Right lobe of liver (tissue), 6 donors: ENCODE measurements at regions not wholly inside any gene's neighbourhood (a gene's known extent, or its start where the extent isn't known, plus 50 kb on each side); places are given as distances from the start of the nearest gene placed in this dataset.

Experiments
- ATAC-seq, 4 donors: fragments of 200-7000 bp; cut with Tn5 transposase; one replicate each; pipeline ENCODE4 v1.9.1; 2020; ENCODE audit warnings: mild to moderate bottlenecking in 4 of 4, moderate library complexity in 4 of 4
- DNase-seq, 3 donors: peaks; one replicate each; pipeline ENCODE4 v3.0.0-alpha.2; 2020
- H3K27ac ChIP-seq, 3 donors: fragments of 200-600 bp; one replicate each; pipeline ENCODE4 v1.8.0; 2022
- H3K27me3 ChIP-seq, 2 donors: fragments of 200-600 bp; one replicate each; pipeline ENCODE4 v1.8.0; 2022
- H3K36me3 ChIP-seq, 4 donors: fragments of 200-600 bp; sonication (generic) in 1 of 4; one replicate each; pipeline versions ENCODE4 v1.5.1 to v1.8.0; 2017 to 2022; ENCODE audit warnings: control low read depth in 1 of 4
- H3K4me1 ChIP-seq, 4 donors: fragments of 200-600 bp; sonication (generic) in 1 of 4; one replicate each; pipeline versions ENCODE4 v1.5.1 to v1.8.0; 2017 to 2022; ENCODE audit warnings: control low read depth in 1 of 4
- H3K4me3 ChIP-seq, 3 donors: fragments of 200-600 bp; one replicate each; pipeline ENCODE4 v1.8.0; 2022
- H3K9me3 ChIP-seq, 4 donors: fragments of 200-600 bp; sonication (generic) in 1 of 4; one replicate each; pipeline versions ENCODE4 v1.5.1 to v1.8.0; 2017 to 2022; ENCODE audit warnings: control low read depth in 1 of 4
- POLR2A ChIP-seq: fragments of 450-650 bp; IDR thresholded peaks from one replicate; pipeline ENCODE4 v1.6.1; 2017; ENCODE audit warnings: antibody characterized with exemption, mild to moderate bottlenecking
- WGBS: methylation state at CpG from one replicate; pipeline ENCODE4 v1.1.6; 2018; ENCODE audit warnings: low coverage, low lambda C conversion rate; ENCODE audit not compliant: insufficient coverage; ENCODE audit errors: missing lambda C conversion rate; 5-methylcytosine and 5-hydroxymethylcytosine counted together
- intact Hi-C, 2 donors: fragments of 100-400 bp; cut with DNase I; formaldehyde crosslinking; loops; one replicate each; pipeline versions ENCODE4 v1.11.2 to v1.14.1; 2022
- TF ChIP-seq, protein P1 (sequence below), 4 donors: fragments of 200-600 bp in 3 of 4; fragments of 450-650 bp in 1 of 4; IDR thresholded peaks; one replicate each; pipeline versions ENCODE4 v1.5.1 to v1.8.0; 2016 to 2022; ENCODE audit warnings: antibody characterized with exemption in 4 of 4, mild to moderate bottlenecking in 2 of 4
- donor health status: DM: no; HTN: yes; CAD: no.
- donor health status: DM: no; HTN: no; CAD: no.
- donor health status: DM: no; HTN: no; CAD: no.
- donor health status: DM: no; HTN: yes; CAD: no.
- donor health status: DM: no; HTN: yes; CAD: no.

GRCh38 chr4:10963958-10964703, 279.6 kb upstream of the CLNK start:
- no peak for TF ChIP-seq POLR2A
- TF ChIP-seq, protein P1, sequence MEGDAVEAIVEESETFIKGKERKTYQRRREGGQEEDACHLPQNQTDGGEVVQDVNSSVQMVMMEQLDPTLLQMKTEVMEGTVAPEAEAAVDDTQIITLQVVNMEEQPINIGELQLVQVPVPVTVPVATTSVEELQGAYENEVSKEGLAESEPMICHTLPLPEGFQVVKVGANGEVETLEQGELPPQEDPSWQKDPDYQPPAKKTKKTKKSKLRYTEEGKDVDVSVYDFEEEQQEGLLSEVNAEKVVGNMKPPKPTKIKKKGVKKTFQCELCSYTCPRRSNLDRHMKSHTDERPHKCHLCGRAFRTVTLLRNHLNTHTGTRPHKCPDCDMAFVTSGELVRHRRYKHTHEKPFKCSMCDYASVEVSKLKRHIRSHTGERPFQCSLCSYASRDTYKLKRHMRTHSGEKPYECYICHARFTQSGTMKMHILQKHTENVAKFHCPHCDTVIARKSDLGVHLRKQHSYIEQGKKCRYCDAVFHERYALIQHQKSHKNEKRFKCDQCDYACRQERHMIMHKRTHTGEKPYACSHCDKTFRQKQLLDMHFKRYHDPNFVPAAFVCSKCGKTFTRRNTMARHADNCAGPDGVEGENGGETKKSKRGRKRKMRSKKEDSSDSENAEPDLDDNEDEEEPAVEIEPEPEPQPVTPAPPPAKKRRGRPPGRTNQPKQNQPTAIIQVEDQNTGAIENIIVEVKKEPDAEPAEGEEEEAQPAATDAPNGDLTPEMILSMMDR (IDR thresholded peaks at IDR 0.05): no peak
- no peak overlapping the region for H3K4me3 ChIP-seq
- 43% methylated on average over 11 of the region's 11 CpGs for WGBS
- intact Hi-C loops: no loop called here
- H3K9me3 ChIP-seq: no peaks in the 10 kb centered on the region
- no peaks in the 10 kb centered on the region for H3K4me1 ChIP-seq
- H3K27me3 ChIP-seq: no peaks in the 10 kb centered on the region
- ATAC-seq (no peak), DNase-seq (no peak)
- no peak overlapping the region for H3K27ac ChIP-seq
- no peaks in the 10 kb centered on the region for H3K36me3 ChIP-seq

DNA sequence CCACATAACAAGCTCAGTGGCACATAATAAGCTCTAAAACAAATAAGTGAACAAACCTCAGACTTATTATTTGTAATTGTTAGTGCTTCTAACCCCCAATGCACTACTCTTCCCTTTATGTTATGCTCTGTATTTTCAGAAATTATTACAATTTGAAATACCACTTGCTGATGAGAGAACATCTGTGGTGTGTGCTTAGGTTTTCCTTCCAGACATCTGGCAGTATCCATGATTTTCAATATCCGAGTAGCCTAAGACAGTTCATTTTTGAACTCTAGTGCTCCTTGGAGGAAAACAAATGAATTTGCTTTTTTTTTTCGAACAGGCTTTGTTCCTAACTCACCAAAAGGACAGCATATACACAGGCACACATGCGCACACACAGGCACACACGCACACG, 278.7 kb upstream of the CLNK start:
- TF ChIP-seq, protein P1 (IDR thresholded peaks at IDR 0.05): no peak
- no peak for TF ChIP-seq POLR2A
- no peak overlapping the region for H3K4me3 ChIP-seq
- no peaks in the 10 kb centered on the region for H3K36me3 ChIP-seq
- no peaks in the 10 kb centered on the region for H3K4me1 ChIP-seq
- intact Hi-C loops: no loop called here
- H3K9me3 ChIP-seq: no peaks in the 10 kb centered on the region
- DNase-seq (no peak), ATAC-seq (no peak)
- H3K27ac ChIP-seq: no peak overlapping the region
- WGBS: 78% methylated on average over 5 of the region's 5 CpGs
- H3K27me3 ChIP-seq: no peaks in the 10 kb centered on the region

GRCh38 chr4:10962246-10962645, 277.7 kb upstream of the CLNK start:
- TF ChIP-seq POLR2A: no peak
- TF ChIP-seq, protein P1 (IDR thresholded peaks at IDR 0.05): no peak
- no peak for ATAC-seq
- H3K27ac ChIP-seq: no peak overlapping the region
- no peaks in the 10 kb centered on the region for H3K9me3 ChIP-seq
- intact Hi-C loops: no loop called here
- H3K36me3 ChIP-seq: no peaks in the 10 kb centered on the region
- H3K4me3 ChIP-seq: no peak overlapping the region
- no peak for DNase-seq
- 25% methylated on average over 1 of the region's 1 CpG for WGBS
- H3K27me3 ChIP-seq: no peaks in the 10 kb centered on the region
- no peaks in the 10 kb centered on the region for H3K4me1 ChIP-seq

- intact Hi-C loops: no loop called here
- H3K9me3 ChIP-seq: no peaks in the 10 kb centered on the region
- ATAC-seq (no peak), DNase-seq (no peak)
- WGBS: 36% methylated on average over 5 of the region's 5 CpGs
- H3K36me3 ChIP-seq: no peaks in the 10 kb centered on the region
- no peak for TF ChIP-seq POLR2A
- TF ChIP-seq, protein P1 (IDR thresholded peaks at IDR 0.05): no peak
- no peak overlapping the region for H3K27ac ChIP-seq
- H3K27me3 ChIP-seq: no peaks in the 10 kb centered on the region
- H3K4me3 ChIP-seq: no peak overlapping the region
- no peaks in the 10 kb centered on the region for H3K4me1 ChIP-seq
Measured at GRCh38 chr4:10960389-10960788, 275.8 kb upstream of the CLNK start.
